OCI-LY7 (cell line): ENCODE measurements at regions not wholly inside any gene's neighbourhood (a gene's known extent, or its start where the extent isn't known, plus 50 kb on each side); places are given as distances from the start of the nearest gene placed in this dataset.

Source experiments
- BruUV-seq: library from RNA; stranded (reverse); fragments of 400-500 nt; replicated peaks from 2 replicates; lab custom pipeline; 2021; lab: Mats Ljungman, UMichigan
- CTCF ChIA-PET: fragments of 300-600 bp; sonication (Branson Sonifier 250); formaldehyde crosslinking; loops from one replicate; lab custom pipeline; 2022; ENCODE audit warnings: antibody characterized with exemption; ENCODE audit not compliant: unreplicated experiment; lab: Charles Lee
- POLR2A ChIA-PET: fragments of 300-600 bp; sonication (Branson Sonifier 250); formaldehyde crosslinking; loops from one replicate; lab custom pipeline; 2022; ENCODE audit warnings: antibody characterized with exemption; lab: Charles Lee
- DNase-seq: peaks from one replicate; pipeline ENCODE4 v3.0.0-alpha.2; 2015; ENCODE audit warnings: low spot score
- H2AFZ ChIP-seq: fragments of 200-600 bp; sonication (generic), shearing (Covaris generic); 2 replicates; pipeline ENCODE4 v1.6.1; 2014; ENCODE audit warnings: mild to moderate bottlenecking, antibody characterized with exemption, low read length, moderate library complexity
- H3K27ac ChIP-seq: fragments of 200-600 bp; sonication (generic); 2 replicates; pipeline ENCODE4 v1.5.1; 2014; ENCODE audit warnings: mixed run types, low read depth, mild to moderate bottlenecking, moderate library complexity, low read length, inconsistent platforms; ENCODE audit not compliant: poor library complexity, severe bottlenecking
- H3K36me3 ChIP-seq: fragments of 200-600 bp; sonication (generic); 2 replicates; pipeline ENCODE4 v1.6.1; 2014; ENCODE audit warnings: mild to moderate bottlenecking, antibody characterized with exemption, low read length, moderate library complexity, mixed read lengths; ENCODE audit not compliant: insufficient read depth
- H3K4me1 ChIP-seq: fragments of 200-600 bp; sonication (generic); 2 replicates; pipeline ENCODE4 v1.5.1; 2014; ENCODE audit warnings: mild to moderate bottlenecking, low read length; ENCODE audit not compliant: insufficient read depth, poor library complexity, severe bottlenecking
- H3K4me2 ChIP-seq: fragments of 200-600 bp; sonication (generic); 2 replicates; pipeline ENCODE4 v1.6.1; 2014; ENCODE audit warnings: mild to moderate bottlenecking, low read length
- H3K4me3 ChIP-seq: fragments of 200-600 bp; sonication (generic); 2 replicates; pipeline ENCODE4 v1.5.1; 2014; ENCODE audit warnings: mild to moderate bottlenecking, low read depth, low read length; ENCODE audit not compliant: poor library complexity, severe bottlenecking
- H3K79me2 ChIP-seq: fragments of 200-600 bp; sonication (generic); 2 replicates; pipeline ENCODE4 v1.6.1; 2016; ENCODE audit warnings: low read depth, mild to moderate bottlenecking, low read length, moderate library complexity, mixed read lengths; ENCODE audit not compliant: insufficient read depth
- H3K9me2 ChIP-seq: fragments of 200-600 bp; sonication (generic); 2 replicates; pipeline ENCODE4 v1.6.1; 2016; ENCODE audit warnings: mild to moderate bottlenecking, low read length, mixed read lengths; ENCODE audit not compliant: insufficient read depth
- H3K9me3 ChIP-seq: fragments of 200-600 bp; sonication (generic); 2 replicates; pipeline ENCODE4 v1.6.1; 2014; ENCODE audit warnings: mild to moderate bottlenecking, mixed run types, low read length, mixed read lengths
- H4K20me1 ChIP-seq: fragments of 200-600 bp; sonication (generic); 2 replicates; pipeline ENCODE4 v1.6.1; 2014; ENCODE audit warnings: mild to moderate bottlenecking, antibody characterized with exemption, low read length, moderate library complexity, mixed read lengths; ENCODE audit not compliant: insufficient read depth
- EZH2phosphoT487 ChIP-seq: fragments of 200-600 bp; sonication (generic); IDR thresholded peaks from 2 replicates; pipeline ENCODE4 v1.6.1; 2018; ENCODE audit warnings: low read depth, borderline replicate concordance, mild to moderate bottlenecking, mixed run types, antibody characterized with exemption, low read length, moderate library complexity, mixed read lengths
- intact Hi-C: fragments of 100-400 bp; cut with micrococcal nuclease; formaldehyde crosslinking; loops from one replicate; pipeline ENCODE4 v1.10.0; 2022; ENCODE audit not compliant: unreplicated experiment
- TF ChIP-seq, protein P1 (sequence below): fragments of 200-600 bp; sonication (generic); conservative IDR thresholded peaks from 2 replicates; pipeline ENCODE4 v1.5.1; 2014; ENCODE audit warnings: mild to moderate bottlenecking, antibody characterized with exemption, low read length, moderate library complexity, mixed read lengths

DNA sequence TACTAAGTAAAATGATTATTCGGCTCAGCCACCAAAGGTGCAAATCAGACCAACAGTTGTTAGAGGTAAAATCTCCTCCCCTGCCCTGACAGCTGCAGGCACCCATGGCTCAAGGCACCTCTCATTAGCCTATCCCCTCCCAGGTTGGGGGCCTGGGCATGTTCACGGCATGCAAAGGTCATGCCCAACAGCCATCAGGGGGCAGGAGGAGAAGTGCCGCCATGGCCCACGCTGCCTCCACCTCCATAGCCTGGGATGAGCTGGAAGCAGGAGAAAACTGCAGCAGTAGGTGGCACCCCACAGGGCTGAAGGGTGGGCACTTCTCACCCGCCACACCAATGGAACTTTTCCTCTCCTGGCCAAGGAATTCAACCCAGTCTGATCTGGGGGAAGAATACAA is 146.4 kb upstream of the COX10 start:
- no peak overlapping the region for H3K4me2 ChIP-seq
- CTCF ChIA-PET: no interaction called here
- H3K9me2 ChIP-seq: no peaks in the 10 kb centered on the region
- H3K4me1 ChIP-seq: no peaks in the 10 kb centered on the region
- no peaks in the 10 kb centered on the region for H3K9me3 ChIP-seq
- no peaks in the 10 kb centered on the region for H3K36me3 ChIP-seq
- H4K20me1 ChIP-seq: no peaks in the 10 kb centered on the region
- H3K4me3 ChIP-seq: no peak overlapping the region
- POLR2A ChIA-PET: no interaction called here
- no peak for DNase-seq
- no peak overlapping the region for H2AFZ ChIP-seq
- no peak overlapping the region for H3K27ac ChIP-seq
- no TSS peak for BruUV-seq
- TF ChIP-seq, protein P1, sequence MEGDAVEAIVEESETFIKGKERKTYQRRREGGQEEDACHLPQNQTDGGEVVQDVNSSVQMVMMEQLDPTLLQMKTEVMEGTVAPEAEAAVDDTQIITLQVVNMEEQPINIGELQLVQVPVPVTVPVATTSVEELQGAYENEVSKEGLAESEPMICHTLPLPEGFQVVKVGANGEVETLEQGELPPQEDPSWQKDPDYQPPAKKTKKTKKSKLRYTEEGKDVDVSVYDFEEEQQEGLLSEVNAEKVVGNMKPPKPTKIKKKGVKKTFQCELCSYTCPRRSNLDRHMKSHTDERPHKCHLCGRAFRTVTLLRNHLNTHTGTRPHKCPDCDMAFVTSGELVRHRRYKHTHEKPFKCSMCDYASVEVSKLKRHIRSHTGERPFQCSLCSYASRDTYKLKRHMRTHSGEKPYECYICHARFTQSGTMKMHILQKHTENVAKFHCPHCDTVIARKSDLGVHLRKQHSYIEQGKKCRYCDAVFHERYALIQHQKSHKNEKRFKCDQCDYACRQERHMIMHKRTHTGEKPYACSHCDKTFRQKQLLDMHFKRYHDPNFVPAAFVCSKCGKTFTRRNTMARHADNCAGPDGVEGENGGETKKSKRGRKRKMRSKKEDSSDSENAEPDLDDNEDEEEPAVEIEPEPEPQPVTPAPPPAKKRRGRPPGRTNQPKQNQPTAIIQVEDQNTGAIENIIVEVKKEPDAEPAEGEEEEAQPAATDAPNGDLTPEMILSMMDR: no peak
- TF ChIP-seq EZH2phosphoT487: no peak
- H3K79me2 ChIP-seq: no peaks in the 10 kb centered on the region
- intact Hi-C loops: no loop called here

DNA sequence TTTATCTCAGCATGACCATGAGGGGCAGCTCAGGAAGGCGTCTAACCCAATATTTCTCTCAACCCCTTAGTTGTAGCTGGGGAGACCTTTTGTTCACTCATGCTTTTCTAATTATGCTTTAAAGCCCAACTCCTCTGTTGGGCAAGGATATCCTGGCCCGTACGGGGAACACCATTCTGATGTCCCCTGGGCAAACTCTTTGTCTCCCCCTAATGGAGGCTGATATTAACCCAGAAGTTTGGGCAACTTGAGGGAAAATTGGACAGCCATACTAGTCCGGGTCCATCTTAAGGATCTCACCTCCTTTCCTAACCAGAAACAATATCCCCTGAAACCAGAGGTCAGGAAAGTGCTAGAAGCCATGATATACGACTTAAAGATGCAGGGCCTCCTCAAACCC is 143.7 kb upstream of the COX10 start:
- ChIA-PET POLR2A (no interaction called here), CTCF (no interaction called here)
- H3K9me3 ChIP-seq: no peaks in the 10 kb centered on the region
- H3K27ac ChIP-seq: no peak overlapping the region
- no TSS peak for BruUV-seq
- H3K36me3 ChIP-seq: no peaks in the 10 kb centered on the region
- H4K20me1 ChIP-seq: no peaks in the 10 kb centered on the region
- DNase-seq: no peak
- H3K4me3 ChIP-seq: no peak overlapping the region
- no peaks in the 10 kb centered on the region for H3K79me2 ChIP-seq
- TF ChIP-seq EZH2phosphoT487: no peak
- TF ChIP-seq, protein P1: peak; percentile 67
- no peaks in the 10 kb centered on the region for H3K4me1 ChIP-seq
- no peak overlapping the region for H2AFZ ChIP-seq
- intact Hi-C loops: no loop called here
- H3K9me2 ChIP-seq: no peaks in the 10 kb centered on the region
- H3K4me2 ChIP-seq: no peak overlapping the region

DNA sequence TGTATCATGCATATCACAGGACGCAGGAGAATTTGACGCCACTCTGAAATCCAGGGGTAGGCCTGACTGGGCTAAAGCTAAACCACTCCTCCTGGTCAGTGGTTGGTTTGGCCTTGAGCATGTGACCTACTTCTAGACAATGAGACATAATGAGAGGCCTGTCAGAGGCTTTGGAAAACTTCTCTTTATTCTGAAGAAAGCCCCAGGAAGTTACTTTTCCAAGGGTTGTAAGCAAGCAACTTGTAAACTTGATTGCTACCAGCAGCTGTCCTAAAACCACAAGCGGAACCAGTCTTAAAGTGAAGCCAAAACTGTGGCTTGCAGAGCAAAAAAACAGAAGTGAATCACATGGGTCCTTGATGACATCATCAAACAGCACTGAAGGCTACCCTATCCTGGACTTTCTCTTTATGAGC is 138.2 kb upstream of the COX10 start:
- no peak for TF ChIP-seq EZH2phosphoT487
- TF ChIP-seq, protein P1: no peak
- Histone ChIP-seq H3K36me3 (no peaks in the 10 kb centered on the region), H3K9me2 (no peaks in the 10 kb centered on the region), H3K9me3 (no peaks in the 10 kb centered on the region), H3K4me2 (no peak overlapping the region), H3K27ac (no peak overlapping the region), H3K79me2 (no peaks in the 10 kb centered on the region), H3K4me1 (no peaks in the 10 kb centered on the region), H3K4me3 (no peak overlapping the region), H2AFZ (no peak overlapping the region), H4K20me1 (no peaks in the 10 kb centered on the region)
- ChIA-PET CTCF (no interaction called here), POLR2A (no interaction called here)
- DNase-seq: no peak
- intact Hi-C loops: no loop called here
- no TSS peak for BruUV-seq
